NCI-H748 (cell line): ENCODE measurements at regions not wholly inside any gene's neighbourhood (a gene's known extent, or its start where the extent isn't known, plus 50 kb on each side); places are given as distances from the start of the nearest gene placed in this dataset.
A peak's percentile ranks its signal among the peaks of the same experiment; 100 is the strongest.
"Not testable (repeated sequence)": the region's sequence is repeated elsewhere in the genome, so short reads cannot be mapped to it uniquely, and the experiment has no call there.

Source experiments
- DNase-seq: peaks from one replicate; lab custom pipeline; 2025; ENCODE audit not compliant: unreplicated experiment; lab: John Stamatoyannopoulos, UW

GRCh38 chr4:146076081-146076480 is 99.4 kb upstream of the LSM6 start:
- no peak for DNase-seq

GRCh38 chr4:146073517-146073916 is 102.0 kb upstream of the LSM6 start:
- no peak for DNase-seq

GRCh38 chr4:146072376-146072775 is 103.1 kb upstream of the LSM6 start:
- no peak for DNase-seq

GRCh38 chr4:146071390-146071789 is 104.1 kb upstream of the LSM6 start:
- no peak for DNase-seq

GRCh38 chr4:146063143-146063542 is 112.4 kb upstream of the LSM6 start:
- no peak for DNase-seq

- no peak for DNase-seq
Measured at GRCh38 chr4:146062340-146062739, 113.2 kb upstream of the LSM6 start.

- DNase-seq, result no peak
Measured at GRCh38 chr4:146061610-146062334, 113.7 kb upstream of the LSM6 start.

GRCh38 chr4:146059865-146060264 is 115.7 kb upstream of the LSM6 start:
- DNase-seq, result no peak

GRCh38 chr4:146059151-146059550 is 116.4 kb upstream of the LSM6 start:
- no peak for DNase-seq

- no peak for DNase-seq
Measured at GRCh38 chr4:146058531-146058930, 117.0 kb upstream of the LSM6 start.

- no peak for DNase-seq
Measured at GRCh38 chr4:146054676-146055075, 116.1 kb upstream of the ZNF827 start.

GRCh38 chr4:146053891-146054290 is 115.3 kb upstream of the ZNF827 start:
- no peak for DNase-seq

GRCh38 chr4:146051728-146052391 is 113.2 kb upstream of the ZNF827 start:
- no peak for DNase-seq

GRCh38 chr4:146051223-146051622 is 112.6 kb upstream of the ZNF827 start:
- DNase-seq, result no peak

- no peak for DNase-seq
Measured at GRCh38 chr4:146049802-146050201, 111.2 kb upstream of the ZNF827 start.

GRCh38 chr4:146047768-146048167 is 109.1 kb upstream of the ZNF827 start:
- DNase-seq, result not testable (repeated sequence)

GRCh38 chr4:146041139-146042004 is 102.7 kb upstream of the ZNF827 start:
- DNase-seq, result no peak

GRCh38 chr4:146040623-146041022 is 102.0 kb upstream of the ZNF827 start:
- DNase-seq, result no peak

- peak; percentile 18 for DNase-seq
Measured at GRCh38 chr4:146033149-146033548, 94.5 kb upstream of the ZNF827 start.

- no peak for DNase-seq
Measured at GRCh38 chr4:146032234-146032860, 93.7 kb upstream of the ZNF827 start.
